ENCODE measurements at regions not wholly inside any gene's neighbourhood (a gene's known extent, or its start where the extent isn't known, plus 50 kb on each side); places are given as distances from the start of the nearest gene placed in this dataset.

DNA sequence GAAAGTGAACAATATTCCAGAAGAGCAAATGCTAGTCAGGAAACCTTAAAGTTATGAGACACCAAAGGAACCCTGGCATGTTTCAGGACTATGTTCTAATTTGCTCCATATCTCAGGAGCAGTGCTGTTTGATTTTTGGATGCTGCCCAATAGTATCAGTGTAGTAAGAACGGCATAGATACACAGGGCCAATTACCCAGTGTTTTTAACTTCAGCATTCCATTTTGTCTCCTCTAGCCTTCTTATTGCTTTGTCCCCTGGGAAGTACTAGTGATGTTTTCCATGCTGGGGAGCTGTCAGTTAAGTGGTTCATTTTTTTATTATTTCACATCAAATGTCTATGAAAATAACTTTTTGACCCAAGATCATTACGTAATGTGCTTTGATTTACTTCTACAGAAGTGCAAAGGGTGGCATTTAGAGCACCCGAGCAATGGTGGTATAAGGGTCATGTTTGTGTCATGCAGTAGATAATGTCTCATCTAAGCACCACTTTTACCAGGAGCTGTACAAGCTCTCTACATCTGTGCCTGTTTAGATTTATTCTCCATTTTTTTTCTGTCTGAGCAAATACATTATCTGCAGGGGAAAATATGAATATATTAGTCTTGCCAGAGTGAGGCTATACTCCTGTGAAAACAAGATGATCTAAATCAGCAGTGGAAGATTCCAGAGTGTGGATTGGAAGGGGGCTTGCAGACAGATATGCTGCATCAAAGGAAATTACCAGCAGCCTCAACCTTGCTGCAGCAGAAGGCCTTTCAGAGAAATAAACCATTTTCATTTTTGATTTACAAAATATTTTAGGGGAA is 198.8 kb upstream of the OPRM1 start:
- Mint-ChIP-seq H3K4me1 (ENCODE audit: low read depth, unreplicated experiment) (no peaks in the 10 kb centered on the region), H3K27ac (ENCODE audit: unreplicated experiment) (no peak overlapping the region), H3K36me3 (ENCODE audit: unreplicated experiment) (no peaks in the 10 kb centered on the region), H3K27me3 (ENCODE audit: unreplicated experiment) (no peaks in the 10 kb centered on the region), H3K4me3 (ENCODE audit: unreplicated experiment) (no peak overlapping the region), H3K9me3 (ENCODE audit: unreplicated experiment) (no peaks in the 10 kb centered on the region)
- TF ChIP-seq, protein P1, sequence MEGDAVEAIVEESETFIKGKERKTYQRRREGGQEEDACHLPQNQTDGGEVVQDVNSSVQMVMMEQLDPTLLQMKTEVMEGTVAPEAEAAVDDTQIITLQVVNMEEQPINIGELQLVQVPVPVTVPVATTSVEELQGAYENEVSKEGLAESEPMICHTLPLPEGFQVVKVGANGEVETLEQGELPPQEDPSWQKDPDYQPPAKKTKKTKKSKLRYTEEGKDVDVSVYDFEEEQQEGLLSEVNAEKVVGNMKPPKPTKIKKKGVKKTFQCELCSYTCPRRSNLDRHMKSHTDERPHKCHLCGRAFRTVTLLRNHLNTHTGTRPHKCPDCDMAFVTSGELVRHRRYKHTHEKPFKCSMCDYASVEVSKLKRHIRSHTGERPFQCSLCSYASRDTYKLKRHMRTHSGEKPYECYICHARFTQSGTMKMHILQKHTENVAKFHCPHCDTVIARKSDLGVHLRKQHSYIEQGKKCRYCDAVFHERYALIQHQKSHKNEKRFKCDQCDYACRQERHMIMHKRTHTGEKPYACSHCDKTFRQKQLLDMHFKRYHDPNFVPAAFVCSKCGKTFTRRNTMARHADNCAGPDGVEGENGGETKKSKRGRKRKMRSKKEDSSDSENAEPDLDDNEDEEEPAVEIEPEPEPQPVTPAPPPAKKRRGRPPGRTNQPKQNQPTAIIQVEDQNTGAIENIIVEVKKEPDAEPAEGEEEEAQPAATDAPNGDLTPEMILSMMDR (IDR thresholded peaks at IDR 0.05; ENCODE audit: partially characterized antibody, unreplicated experiment): no peak
- no peak for DNase-seq

DNA sequence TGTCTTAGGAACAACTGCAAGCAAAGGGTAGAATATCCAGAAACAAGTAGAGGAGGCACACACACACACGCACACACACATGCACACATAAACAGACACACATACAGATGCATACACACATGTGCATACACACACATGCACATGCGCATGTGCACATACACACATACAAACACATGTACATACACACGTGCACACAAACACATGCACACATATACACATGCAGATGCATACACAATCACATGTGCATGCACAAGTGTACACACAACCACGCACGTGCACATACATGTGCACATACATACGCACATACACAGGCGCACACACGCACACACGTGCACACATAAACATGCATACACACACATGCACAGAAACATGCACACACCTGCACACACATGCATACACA is 206.5 kb upstream of the OPRM1 start:
- no peak overlapping the region for H3K27ac Mint-ChIP-seq (ENCODE audit: unreplicated experiment)
- H3K36me3 Mint-ChIP-seq (ENCODE audit: unreplicated experiment): no peaks in the 10 kb centered on the region

DNA sequence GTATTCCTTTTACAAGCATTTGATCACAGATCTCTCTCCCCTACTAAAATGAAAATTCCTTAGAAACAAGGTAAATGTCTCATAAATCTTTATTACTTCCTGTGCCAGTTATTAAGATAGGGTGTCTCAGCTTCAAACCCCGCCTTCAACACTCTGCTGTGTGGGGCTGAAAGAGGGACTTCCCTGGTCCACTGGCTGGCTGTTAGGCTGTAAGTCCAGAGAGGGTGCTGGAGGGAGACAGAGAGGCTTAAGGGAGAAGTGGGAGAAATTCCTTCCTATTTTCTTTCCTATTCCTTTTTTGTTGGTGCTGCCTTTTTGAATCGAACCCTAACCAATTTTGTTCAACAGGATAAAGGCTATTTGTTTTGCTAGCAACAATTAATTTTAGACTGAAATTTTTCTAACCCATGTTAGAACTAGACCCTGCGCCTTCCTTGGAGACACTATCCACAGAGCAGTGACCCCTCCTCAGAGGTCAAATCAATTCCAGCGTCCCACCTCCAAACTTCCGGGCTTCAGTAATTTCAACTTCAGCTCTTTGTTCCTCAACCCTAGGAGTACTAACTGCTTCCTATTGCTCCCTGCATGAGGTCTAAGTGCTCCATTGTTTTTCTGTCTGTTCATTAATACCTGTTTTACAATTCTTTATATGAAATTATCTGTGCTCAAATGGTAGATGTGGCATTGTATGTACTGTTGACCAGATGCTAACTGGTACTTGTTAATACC is 207.5 kb upstream of the OPRM1 start:
- Mint-ChIP-seq H3K27me3 (ENCODE audit: unreplicated experiment) (no peaks in the 10 kb centered on the region), H3K4me3 (ENCODE audit: unreplicated experiment) (no peak overlapping the region), H3K9me3 (ENCODE audit: unreplicated experiment) (no peaks in the 10 kb centered on the region), H3K27ac (ENCODE audit: unreplicated experiment) (no peak overlapping the region), H3K4me1 (ENCODE audit: low read depth, unreplicated experiment) (no peaks in the 10 kb centered on the region), H3K36me3 (ENCODE audit: unreplicated experiment) (no peaks in the 10 kb centered on the region)
- DNase-seq: no peak
- TF ChIP-seq, protein P1 (IDR thresholded peaks at IDR 0.05; ENCODE audit: partially characterized antibody, unreplicated experiment): no peak

More for the DNA sequence above, 206.5 kb upstream of the OPRM1 start:
- TF ChIP-seq, protein P1 (IDR thresholded peaks at IDR 0.05; ENCODE audit: partially characterized antibody, unreplicated experiment): no peak
- Mint-ChIP-seq H3K27me3 (ENCODE audit: unreplicated experiment) (no peaks in the 10 kb centered on the region), H3K4me1 (ENCODE audit: low read depth, unreplicated experiment) (no peaks in the 10 kb centered on the region), H3K4me3 (ENCODE audit: unreplicated experiment) (no peak overlapping the region), H3K9me3 (ENCODE audit: unreplicated experiment) (no peaks in the 10 kb centered on the region)
- DNase-seq: no peak

DNA sequence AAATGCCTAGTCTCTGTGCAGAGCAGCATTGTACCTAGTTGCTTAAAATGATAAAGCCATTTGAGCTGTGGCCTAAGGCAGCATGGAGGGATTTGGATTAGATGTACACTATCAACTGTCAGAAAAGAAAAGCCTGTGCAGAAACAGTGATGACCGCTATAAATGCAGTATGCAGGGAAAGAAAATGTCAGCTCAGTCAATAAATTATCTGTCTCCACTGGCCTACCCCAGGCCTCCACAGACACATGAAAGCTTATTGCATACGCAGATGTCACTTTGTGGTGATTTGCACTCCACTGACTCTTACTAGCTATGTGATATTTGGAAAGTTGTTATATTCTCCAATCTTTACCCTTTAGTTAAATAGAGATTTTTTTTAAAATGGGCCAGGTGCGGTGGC is 221.9 kb upstream of the OPRM1 start:
- Mint-ChIP-seq H3K27me3 (ENCODE audit: unreplicated experiment) (no peaks in the 10 kb centered on the region), H3K36me3 (ENCODE audit: unreplicated experiment) (no peaks in the 10 kb centered on the region), H3K9me3 (ENCODE audit: unreplicated experiment) (peaks cover 1% of the 10 kb centered on the region), H3K27ac (ENCODE audit: unreplicated experiment) (no peak overlapping the region), H3K4me3 (ENCODE audit: unreplicated experiment) (no peak overlapping the region), H3K4me1 (ENCODE audit: low read depth, unreplicated experiment) (no peaks in the 10 kb centered on the region)
- TF ChIP-seq, protein P1 (IDR thresholded peaks at IDR 0.05; ENCODE audit: partially characterized antibody, unreplicated experiment): no peak
- DNase-seq: no peak

DNA sequence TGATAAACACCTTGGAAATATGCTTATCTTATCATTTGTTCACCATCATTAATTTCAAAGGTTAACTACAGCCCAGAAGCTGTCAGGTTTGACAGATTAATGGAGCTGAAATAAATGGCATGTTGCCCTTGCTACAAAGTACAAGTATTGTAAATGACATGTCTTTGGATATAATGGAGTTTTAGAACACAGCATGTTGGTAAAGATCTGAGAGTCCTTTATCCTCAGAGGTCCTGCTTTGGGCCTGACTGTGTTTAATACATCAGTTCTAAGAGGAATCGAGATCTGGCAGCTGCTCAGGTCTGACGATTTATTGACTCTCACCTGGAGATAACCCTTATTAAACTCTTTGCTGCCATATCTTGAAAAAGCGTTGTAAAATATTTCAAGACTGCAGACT is 222.7 kb upstream of the OPRM1 start:
- no peaks in the 10 kb centered on the region for H3K36me3 Mint-ChIP-seq (ENCODE audit: unreplicated experiment)
- H3K4me1 Mint-ChIP-seq (ENCODE audit: low read depth, unreplicated experiment): no peaks in the 10 kb centered on the region
- DNase-seq: no peak
- no peaks in the 10 kb centered on the region for H3K27me3 Mint-ChIP-seq (ENCODE audit: unreplicated experiment)
- TF ChIP-seq, protein P1 (IDR thresholded peaks at IDR 0.05; ENCODE audit: partially characterized antibody, unreplicated experiment): no peak
- H3K9me3 Mint-ChIP-seq (ENCODE audit: unreplicated experiment): peaks cover 1% of the 10 kb centered on the region
- no peak overlapping the region for H3K27ac Mint-ChIP-seq (ENCODE audit: unreplicated experiment)
- no peak overlapping the region for H3K4me3 Mint-ChIP-seq (ENCODE audit: unreplicated experiment)
